HS-27A (cell line): ENCODE measurements at regions not wholly inside any gene's neighbourhood (a gene's known extent, or its start where the extent isn't known, plus 50 kb on each side); places are given as distances from the start of the nearest gene placed in this dataset.

Experiments used
- DNase-seq: peaks from one replicate; pipeline ENCODE4 v3.0.0-alpha.2; 2012; ENCODE audit warnings: low read depth, missing footprints

- peak; percentile 64 for DNase-seq
Observed at GRCh38 chr3:117184574-117184973, 475.0 kb downstream of the TUSC7 start.

GRCh38 chr3:117191245-117191644 is 481.7 kb downstream of the TUSC7 start:
- no peak for DNase-seq

- no peak for DNase-seq
Observed at GRCh38 chr3:117192888-117193287, 483.3 kb downstream of the TUSC7 start.

GRCh38 chr3:117193390-117193789 is 483.8 kb downstream of the TUSC7 start:
- no peak for DNase-seq

- DNase-seq: no peak
Observed at GRCh38 chr3:117195034-117195433, 485.5 kb downstream of the TUSC7 start.

GRCh38 chr3:117200962-117201361 is 491.4 kb downstream of the TUSC7 start:
- peak; percentile 24 for DNase-seq

- DNase-seq: no peak
Observed at GRCh38 chr3:117201901-117202774, 492.6 kb downstream of the TUSC7 start.

- DNase-seq: no peak
Observed at GRCh38 chr3:117217355-117217754, 507.8 kb downstream of the TUSC7 start.

GRCh38 chr3:117217760-117218316 is 508.3 kb downstream of the TUSC7 start:
- no peak for DNase-seq

- DNase-seq: no peak
Observed at GRCh38 chr3:117218641-117219048, 509.1 kb downstream of the TUSC7 start.

- no peak for DNase-seq
Observed at GRCh38 chr3:117219296-117219695, 509.7 kb downstream of the TUSC7 start.

- no peak for DNase-seq
Observed at GRCh38 chr3:117226932-117227331, 517.4 kb downstream of the TUSC7 start.

- no peak for DNase-seq
Observed at GRCh38 chr3:117228466-117228865, 518.9 kb downstream of the TUSC7 start.

GRCh38 chr3:117230924-117231323 is 521.3 kb downstream of the TUSC7 start:
- DNase-seq: no peak

- no peak for DNase-seq
Observed at GRCh38 chr3:117234331-117234730, 524.8 kb downstream of the TUSC7 start.

GRCh38 chr3:117235304-117235703 is 525.7 kb downstream of the TUSC7 start:
- no peak for DNase-seq

GRCh38 chr3:117238806-117239205 is 529.2 kb downstream of the TUSC7 start:
- no peak for DNase-seq

GRCh38 chr3:117243657-117244056 is 534.1 kb downstream of the TUSC7 start:
- no peak for DNase-seq

- no peak for DNase-seq
Observed at GRCh38 chr3:117246771-117247555, 537.4 kb downstream of the TUSC7 start.

- DNase-seq: no peak
Observed at GRCh38 chr3:117248153-117248552, 538.6 kb downstream of the TUSC7 start.

- DNase-seq: peak; percentile 8
Observed at GRCh38 chr3:117252208-117252607, 542.6 kb downstream of the TUSC7 start.

- no peak for DNase-seq
Observed at GRCh38 chr3:117252651-117253050, 543.1 kb downstream of the TUSC7 start.

GRCh38 chr3:117253636-117254035 is 544.1 kb downstream of the TUSC7 start:
- DNase-seq: no peak
